Activated T-cell treated with anti-CD3 and anti-CD28 coated beads for 48 hours (primary cell): ENCODE measurements at regions not wholly inside any gene's neighbourhood (a gene's known extent, or its start where the extent isn't known, plus 50 kb on each side); places are given as distances from the start of the nearest gene placed in this dataset.

Experiments used
- DNase-seq: peaks from one replicate; pipeline ENCODE4 v3.0.0-alpha.2; 2020; ENCODE audit warnings: low read depth

GRCh38 chr17:70875729-70876310 is 706.5 kb downstream of the KCNJ2 start:
- no peak for DNase-seq

- DNase-seq = no peak
These were observed 709.5 kb downstream of the KCNJ2 start for GRCh38 chr17:70878879-70879278.

GRCh38 chr17:70879401-70879800 is 710.1 kb downstream of the KCNJ2 start:
- DNase-seq = no peak

- no peak for DNase-seq
These were observed 711.8 kb downstream of the KCNJ2 start for GRCh38 chr17:70881093-70881492.

GRCh38 chr17:70882504-70882903 is 713.2 kb downstream of the KCNJ2 start:
- DNase-seq = no peak

- no peak for DNase-seq
These were observed 717.3 kb downstream of the KCNJ2 start for GRCh38 chr17:70886648-70887047.

GRCh38 chr17:70888324-70888723 is 719.0 kb downstream of the KCNJ2 start:
- DNase-seq = no peak

GRCh38 chr17:70891306-70891705 is 722.0 kb downstream of the KCNJ2 start:
- DNase-seq = no peak

GRCh38 chr17:70892527-70892926 is 723.2 kb downstream of the KCNJ2 start:
- DNase-seq = no peak

GRCh38 chr17:70896843-70897242 is 727.5 kb downstream of the KCNJ2 start:
- DNase-seq = no peak

GRCh38 chr17:70897446-70897845 is 728.1 kb downstream of the KCNJ2 start:
- DNase-seq = no peak

GRCh38 chr17:70901870-70902269 is 732.5 kb downstream of the KCNJ2 start:
- no peak for DNase-seq

GRCh38 chr17:70905796-70906195 is 736.5 kb downstream of the KCNJ2 start:
- no peak for DNase-seq

- DNase-seq = no peak
These were observed 737.5 kb downstream of the KCNJ2 start for GRCh38 chr17:70906808-70907207.

- no peak for DNase-seq
These were observed 743.6 kb downstream of the KCNJ2 start for GRCh38 chr17:70912716-70913485.

GRCh38 chr17:70916469-70916868 is 747.1 kb downstream of the KCNJ2 start:
- DNase-seq = no peak

- no peak for DNase-seq
These were observed 749.9 kb downstream of the KCNJ2 start for GRCh38 chr17:70919241-70919640.

- no peak for DNase-seq
These were observed 751.1 kb downstream of the KCNJ2 start for GRCh38 chr17:70920416-70920815.

- DNase-seq = no peak
These were observed 752.9 kb downstream of the KCNJ2 start for GRCh38 chr17:70922268-70922667.

- no peak for DNase-seq
These were observed 755.4 kb downstream of the KCNJ2 start for GRCh38 chr17:70924776-70925175.

- no peak for DNase-seq
These were observed 759.9 kb downstream of the KCNJ2 start for GRCh38 chr17:70929226-70929625.

- no peak for DNase-seq
These were observed 764.9 kb downstream of the KCNJ2 start for GRCh38 chr17:70934231-70934630.

- no peak for DNase-seq
These were observed 765.5 kb downstream of the KCNJ2 start for GRCh38 chr17:70934835-70935234.

- DNase-seq = no peak
These were observed 767.4 kb downstream of the KCNJ2 start for GRCh38 chr17:70936724-70937123.
